NCI-H1092 (cell line): ENCODE measurements at regions not wholly inside any gene's neighbourhood (a gene's known extent, or its start where the extent isn't known, plus 50 kb on each side); places are given as distances from the start of the nearest gene placed in this dataset.
"Not testable (repeated sequence)": the region's sequence is repeated elsewhere in the genome, so short reads cannot be mapped to it uniquely, and the experiment has no call there.

ENCODE experiments used
- DNase-seq: peaks from one replicate; lab custom pipeline; 2025; lab: John Stamatoyannopoulos, UW

DNA sequence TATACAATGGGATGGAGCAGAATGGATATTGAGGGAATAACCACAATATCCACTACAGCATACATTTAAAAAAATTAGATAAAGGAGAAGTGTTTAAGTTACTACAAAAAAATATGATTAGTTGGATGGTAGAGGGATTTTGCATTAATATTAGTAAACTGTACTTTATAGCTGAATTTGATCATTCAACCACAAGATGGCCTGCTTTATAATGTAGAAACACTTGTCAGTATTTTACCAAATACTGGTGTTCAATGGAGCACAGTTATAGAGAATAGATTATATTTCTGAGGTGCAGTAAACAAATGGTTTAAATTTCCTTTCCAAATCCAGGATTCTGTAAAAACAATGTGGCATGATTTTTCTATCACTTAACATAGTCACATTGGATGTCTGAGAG lies 818.8 kb upstream of the CHORDC1 start:
- no peak for DNase-seq

DNA sequence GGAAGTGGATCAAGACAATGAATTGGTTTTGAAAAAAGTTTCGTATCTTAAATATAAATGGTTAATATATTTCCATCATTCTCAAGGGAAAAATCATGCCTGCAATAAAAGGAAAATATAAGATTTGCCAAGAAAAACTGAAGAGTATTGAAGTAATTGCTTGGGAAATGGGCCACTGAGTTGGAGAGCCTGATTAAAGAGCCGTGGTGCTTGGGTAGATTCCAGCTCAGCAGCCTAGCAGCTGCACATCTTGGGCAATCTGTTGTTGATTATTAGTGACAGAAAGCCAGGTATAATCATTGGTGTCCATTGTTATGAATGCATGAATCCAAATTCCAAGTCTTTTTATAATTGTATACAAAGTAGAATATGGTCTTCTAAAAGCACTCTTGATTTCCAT lies 800.9 kb upstream of the CHORDC1 start:
- DNase-seq, result no peak

DNA sequence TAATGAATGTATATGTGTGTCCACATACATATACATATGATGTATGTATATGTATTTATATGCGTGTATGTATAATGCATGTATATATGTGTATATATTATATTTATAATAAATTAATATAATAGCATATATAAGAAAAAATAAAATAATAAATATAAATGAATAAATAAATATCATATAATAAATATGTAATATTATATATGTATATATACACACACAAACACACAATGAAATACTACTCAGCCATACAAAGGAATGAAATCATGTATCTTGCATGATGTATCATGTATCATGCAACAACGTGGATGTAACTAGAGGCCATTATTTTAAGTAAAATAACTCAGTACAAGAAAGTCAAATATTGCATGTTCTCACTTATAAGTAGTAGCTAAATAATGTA lies 788.7 kb upstream of the CHORDC1 start:
- no peak for DNase-seq

DNA sequence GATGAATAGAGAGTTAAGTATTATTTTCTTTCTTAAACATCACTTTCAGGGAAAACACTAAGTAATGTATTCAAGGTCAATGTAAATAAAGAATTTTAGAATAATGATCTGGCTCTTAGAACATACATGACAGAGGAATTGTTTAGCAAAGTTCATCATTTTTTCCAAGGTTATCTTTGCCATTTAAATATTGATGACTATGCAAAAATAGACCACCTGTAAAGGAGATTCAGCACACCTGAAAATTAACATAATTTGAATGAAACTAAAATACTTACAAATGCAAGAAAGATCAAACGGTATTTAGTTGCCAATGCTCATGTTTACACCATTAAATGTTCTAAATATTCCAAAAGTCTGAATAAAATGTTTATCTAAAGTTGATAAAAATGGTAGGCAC lies 782.6 kb upstream of the CHORDC1 start:
- DNase-seq, result no peak

GRCh38 chr11:90997241-90997640 lies 774.4 kb upstream of the CHORDC1 start:
- no peak for DNase-seq

- not testable (repeated sequence) for DNase-seq
These were observed 749.3 kb upstream of the CHORDC1 start for GRCh38 chr11:90972159-90972558.

GRCh38 chr11:90947930-90948329 lies 725.1 kb upstream of the CHORDC1 start:
- DNase-seq, result no peak

DNA sequence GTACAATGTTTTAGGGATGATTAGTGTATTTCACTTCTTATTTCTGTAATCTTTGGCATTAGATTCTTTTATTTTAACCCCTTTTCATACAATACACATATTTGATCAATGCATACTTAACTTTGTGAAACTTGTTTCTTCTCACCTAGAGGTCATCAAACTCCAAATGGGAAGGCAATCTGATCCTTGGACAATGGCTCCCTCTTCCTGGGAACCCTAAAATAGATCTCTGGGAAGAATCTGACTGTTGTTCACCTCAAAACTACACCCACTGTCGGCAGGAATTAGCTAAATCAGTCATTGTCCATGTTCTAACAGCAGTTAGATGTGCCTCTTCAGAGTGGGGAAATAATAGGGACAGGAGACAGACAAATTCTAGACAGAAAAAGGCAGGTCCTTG lies 707.4 kb upstream of the CHORDC1 start:
- DNase-seq, result no peak

DNA sequence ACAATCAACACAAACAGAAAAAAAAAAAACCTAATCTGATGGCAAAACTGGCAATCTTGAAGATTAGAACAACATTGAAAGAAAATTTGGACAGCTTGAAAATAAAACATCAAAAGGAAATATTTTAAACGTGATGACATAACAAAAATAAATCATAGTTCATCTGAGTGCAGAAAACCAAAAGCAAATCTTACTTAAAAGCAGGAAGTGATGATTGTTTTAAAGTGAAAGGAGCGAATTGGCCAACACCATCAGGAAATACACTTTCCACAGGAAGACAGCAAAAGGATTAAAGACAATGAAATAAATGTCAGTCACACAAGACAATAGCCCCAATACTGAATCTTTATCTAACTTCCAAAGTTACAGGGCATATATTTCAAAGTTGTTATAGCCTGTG lies 696.5 kb upstream of the CHORDC1 start:
- no peak for DNase-seq

- no peak for DNase-seq
These were observed 693.9 kb upstream of the CHORDC1 start for GRCh38 chr11:90916706-90917105.

DNA sequence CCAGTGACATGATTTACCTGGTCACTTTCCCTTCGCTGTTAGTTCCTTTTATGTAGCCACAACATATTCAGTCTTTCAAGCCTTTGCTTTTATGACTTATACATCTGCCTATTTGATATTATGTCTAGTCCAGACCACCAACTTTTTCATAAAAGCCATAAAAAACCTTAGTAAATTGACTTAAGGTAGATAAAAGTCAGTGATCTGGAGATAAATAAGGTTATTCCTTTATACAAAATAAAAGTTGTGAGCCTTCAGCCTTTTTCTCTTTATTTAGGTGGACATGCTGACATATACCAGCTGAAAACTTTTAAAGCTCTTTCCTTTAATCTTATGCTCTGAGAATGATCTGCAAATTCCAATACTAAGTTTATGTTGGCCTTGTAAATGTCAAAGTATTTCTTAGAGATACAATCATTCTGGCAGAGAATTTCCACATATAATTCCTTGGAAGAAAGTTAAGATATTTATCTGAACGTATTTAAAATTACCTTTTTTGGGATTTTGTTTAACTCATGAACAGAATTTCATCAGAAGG lies 690.4 kb upstream of the CHORDC1 start:
- DNase-seq, result no peak

DNA sequence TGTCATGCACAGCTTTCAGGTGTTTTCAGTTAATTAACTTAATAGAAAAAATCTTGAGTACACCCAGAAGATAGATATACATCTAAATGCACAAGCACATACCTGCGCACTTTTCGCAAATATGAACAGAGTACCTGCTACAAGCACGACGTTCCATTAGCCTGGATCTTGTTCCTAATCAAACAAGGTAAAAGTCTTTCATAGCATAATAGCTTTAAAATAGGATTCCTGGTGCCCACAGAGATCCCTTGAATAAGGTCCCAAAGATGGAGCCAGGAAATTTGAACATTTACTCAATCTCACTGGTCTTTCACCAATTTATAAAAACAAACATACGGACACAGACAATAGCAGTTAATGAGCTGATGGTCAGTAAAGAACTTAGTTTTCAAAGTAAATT lies 689.8 kb upstream of the CHORDC1 start:
- DNase-seq, result no peak

DNA sequence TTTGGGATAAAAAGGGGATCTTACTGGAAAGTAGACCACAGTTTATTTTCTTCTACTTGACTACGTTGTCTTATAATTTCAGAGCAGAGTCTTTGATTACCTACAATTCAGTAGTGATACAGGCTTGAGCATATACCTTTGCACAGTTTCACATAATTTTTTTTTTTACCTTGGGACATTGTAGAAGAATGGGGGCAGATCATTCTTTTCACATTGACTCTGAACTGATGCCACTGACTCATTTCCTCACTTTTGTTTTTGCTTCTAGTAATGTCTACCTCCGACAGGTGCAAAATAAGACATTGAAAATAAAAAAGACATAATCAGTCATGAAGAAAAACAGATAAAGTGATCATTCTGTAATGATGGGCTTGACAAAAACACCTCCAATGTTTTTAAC lies 688.3 kb upstream of the CHORDC1 start:
- DNase-seq, result no peak

DNA sequence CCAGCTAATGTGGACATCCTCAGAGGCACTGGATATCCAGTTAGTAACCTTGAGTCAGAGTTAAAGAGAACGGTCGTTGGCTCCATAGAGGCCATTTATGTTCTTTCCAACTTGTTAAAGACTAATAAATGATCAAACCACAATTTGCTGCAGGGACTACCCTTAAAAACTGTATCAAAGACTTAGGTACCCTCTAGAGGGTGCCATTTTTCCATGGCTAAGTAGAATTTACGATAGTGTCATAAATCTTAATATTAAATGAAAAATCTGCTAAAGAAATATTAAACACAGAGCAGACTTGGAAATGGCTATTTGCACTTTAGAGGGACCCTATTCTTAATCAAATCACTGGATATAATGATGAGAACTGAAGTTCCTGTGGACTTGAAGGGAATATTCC lies 685.2 kb upstream of the CHORDC1 start:
- DNase-seq, result no peak

DNA sequence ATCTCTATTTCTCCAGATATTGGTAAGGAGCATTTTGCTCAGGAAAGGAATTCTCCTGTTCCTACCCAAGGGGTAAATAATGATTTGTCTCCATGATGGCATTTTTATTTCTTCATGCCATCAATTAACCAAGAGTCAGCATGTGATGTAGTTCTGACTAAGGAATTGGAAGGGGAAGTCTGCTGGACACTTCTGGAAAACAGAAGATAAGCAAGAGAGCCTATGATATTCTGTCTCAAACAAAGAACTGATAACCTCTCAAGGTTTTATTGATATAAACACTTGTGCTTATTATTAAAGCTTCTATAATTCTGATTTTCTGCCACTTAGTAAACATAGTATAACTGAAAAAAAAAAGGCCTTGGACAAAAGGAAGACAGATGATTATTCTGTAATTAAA lies 673.0 kb upstream of the CHORDC1 start:
- DNase-seq, result no peak

- no peak for DNase-seq
These were observed 667.5 kb upstream of the CHORDC1 start for GRCh38 chr11:90890347-90890746.

DNA sequence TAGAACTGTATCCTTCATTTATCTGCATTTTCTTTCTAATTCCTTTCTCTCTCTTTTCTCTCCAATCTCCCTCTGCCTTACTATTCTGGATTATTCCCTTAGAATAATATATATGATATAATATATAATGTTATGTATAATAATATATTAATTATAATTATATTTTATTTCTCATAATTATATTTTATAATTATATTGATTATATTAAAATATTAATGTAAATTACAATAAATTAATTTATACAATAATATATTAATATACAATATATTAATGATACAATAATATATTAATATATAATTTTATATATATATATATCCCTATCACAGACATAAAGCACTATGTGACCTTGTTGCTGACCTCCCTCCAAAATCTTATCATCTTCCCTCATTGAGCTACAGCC lies 661.3 kb upstream of the CHORDC1 start:
- no peak for DNase-seq

DNA sequence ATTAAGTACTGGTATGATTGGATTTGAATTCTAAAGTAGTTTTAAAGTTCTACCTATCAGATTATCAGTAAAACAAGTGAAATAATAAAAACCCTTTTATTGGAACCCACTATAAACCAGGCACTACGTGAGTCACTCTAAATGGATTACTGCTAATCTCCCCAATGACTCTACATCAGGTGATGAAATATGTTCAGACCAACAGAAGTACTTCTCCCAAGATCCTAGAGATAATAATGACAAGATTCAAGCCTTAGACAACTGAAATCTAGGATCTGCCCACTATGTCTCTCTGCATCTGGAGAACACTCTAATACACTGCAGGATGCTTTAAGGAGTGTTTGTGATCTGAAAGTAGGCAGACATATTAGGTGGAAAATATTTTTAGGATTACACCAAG lies 652.1 kb upstream of the CHORDC1 start:
- DNase-seq, result no peak

GRCh38 chr11:90874281-90874680 lies 651.4 kb upstream of the CHORDC1 start:
- no peak for DNase-seq

DNA sequence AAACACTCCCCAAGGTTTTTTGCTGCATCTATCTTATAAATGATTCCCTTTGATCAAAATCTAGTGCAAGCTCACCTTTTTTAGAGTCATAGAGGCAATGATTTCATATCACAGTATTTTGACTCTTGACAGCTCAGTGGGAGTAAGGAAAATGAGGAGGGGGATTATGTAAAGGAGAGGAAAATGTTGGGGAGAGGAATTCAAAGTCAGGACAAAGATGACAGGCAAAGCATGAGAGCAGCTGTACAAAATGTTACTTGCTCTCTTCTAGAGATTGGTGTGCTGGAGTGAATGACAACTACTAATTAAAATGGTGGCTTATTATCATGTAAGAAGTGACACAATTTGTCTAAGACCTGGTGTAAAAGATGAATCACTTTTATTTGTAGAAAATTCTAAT lies 644.6 kb upstream of the CHORDC1 start:
- no peak for DNase-seq

- no peak for DNase-seq
These were observed 633.9 kb upstream of the CHORDC1 start for GRCh38 chr11:90856790-90857189.

GRCh38 chr11:90855531-90855930 lies 632.7 kb upstream of the CHORDC1 start:
- DNase-seq, result no peak

DNA sequence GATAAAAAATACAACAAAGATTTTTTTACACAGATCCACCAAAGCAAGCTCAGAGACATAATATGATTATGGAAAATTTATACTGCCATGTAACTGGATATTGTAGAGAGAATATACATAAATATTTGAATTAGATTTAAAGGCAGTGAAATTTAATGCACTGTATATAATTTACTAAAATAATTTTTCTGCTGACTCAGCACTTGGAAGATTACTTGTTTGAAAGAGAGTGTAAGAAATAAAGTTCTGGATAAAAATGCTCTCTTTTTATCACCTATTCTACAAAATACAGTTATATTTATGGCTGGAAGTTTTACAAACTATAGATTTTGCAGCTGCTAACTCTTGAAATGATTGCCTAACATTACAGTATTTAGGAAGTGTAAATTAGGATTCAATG lies 628.3 kb upstream of the CHORDC1 start:
- DNase-seq, result no peak

- no peak for DNase-seq
These were observed 626.5 kb upstream of the CHORDC1 start for GRCh38 chr11:90849312-90849711.

- no peak for DNase-seq
These were observed 624.5 kb upstream of the CHORDC1 start for GRCh38 chr11:90847268-90847886.
